ENCODE measurements at regions not wholly inside any gene's neighbourhood (a gene's known extent, or its start where the extent isn't known, plus 50 kb on each side); places are given as distances from the start of the nearest gene placed in this dataset.

- TF ChIP-seq USF2 (IDR thresholded peaks at IDR 0.05; ENCODE audit: low read depth, low read length) (no peak), CTCF (conservative IDR thresholded peaks at IDR 0.05; ENCODE audit: low read depth, low read length) (no peak), BHLHE40 (IDR thresholded peaks at IDR 0.05; ENCODE audit: low read depth, low read length) (no peak), FOS (IDR thresholded peaks at IDR 0.05; ENCODE audit: low read depth, low read length) (no peak), CHD1 (IDR thresholded peaks at IDR 0.05; ENCODE audit: low read depth, low read length) (no peak), MAZ (IDR thresholded peaks at IDR 0.05; ENCODE audit: borderline replicate concordance, low read depth, low read length) (no peak), POLR2A (IDR thresholded peaks at IDR 0.05; ENCODE audit: low read depth, low read length) (no peak)
Measured at GRCh38 chr12:130110914-130111313, 51.4 kb upstream of the FZD10 start.

Data from IMR-90 (cell line).